GM06990 (cell line): ENCODE measurements at regions not wholly inside any gene's neighbourhood (a gene's known extent, or its start where the extent isn't known, plus 50 kb on each side); places are given as distances from the start of the nearest gene placed in this dataset.

ENCODE experiments used
- DNase-seq: peaks from one replicate; pipeline ENCODE4 v3.0.0-alpha.2; 2011; ENCODE audit not compliant: insufficient read length; ENCODE audit errors: extremely low read depth
- H3K27me3 ChIP-seq: replicated peaks from 2 replicates; pipeline ENCODE4 v1.6.0; 2011; ENCODE audit warnings: low read length; ENCODE audit not compliant: control insufficient read depth, insufficient read depth
- H3K36me3 ChIP-seq: 2 replicates; pipeline ENCODE4 v1.5.1; 2011; ENCODE audit warnings: low read length; ENCODE audit not compliant: control insufficient read depth, insufficient read depth
- H3K4me3 ChIP-seq: replicated peaks from 2 replicates; pipeline ENCODE4 v1.5.1; 2011; ENCODE audit warnings: low read depth, mild to moderate bottlenecking, control low read depth, low read length
- TF ChIP-seq, protein P1 (sequence below): IDR thresholded peaks from 2 replicates; pipeline ENCODE4 v1.5.1; 2011; ENCODE audit warnings: low read length, control low read depth, mild to moderate bottlenecking, inconsistent platforms; ENCODE audit not compliant: insufficient read depth, poor library complexity, severe bottlenecking

DNA sequence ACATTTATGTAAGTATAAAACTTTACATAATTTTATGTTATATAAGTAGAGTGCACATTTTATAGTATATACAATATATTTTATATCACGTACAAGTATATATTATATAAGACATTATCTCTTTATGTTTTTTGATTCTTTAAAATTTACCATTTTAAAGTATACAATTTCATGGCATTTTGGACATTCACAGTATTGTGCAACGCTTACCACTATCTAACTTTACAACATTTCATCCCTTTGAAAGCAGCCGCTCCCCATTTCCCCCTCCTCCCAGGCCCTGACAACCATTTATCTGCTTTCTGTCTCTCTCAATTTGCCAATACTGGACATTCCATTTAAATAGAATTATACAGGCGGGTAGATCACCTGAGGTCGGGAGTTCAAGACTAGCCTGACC lies 512.5 kb downstream of the TSN start:
- Histone ChIP-seq H3K27me3 (no peaks in the 10 kb centered on the region), H3K4me3 (no peak overlapping the region), H3K36me3 (no peaks in the 10 kb centered on the region)
- TF ChIP-seq, protein P1, sequence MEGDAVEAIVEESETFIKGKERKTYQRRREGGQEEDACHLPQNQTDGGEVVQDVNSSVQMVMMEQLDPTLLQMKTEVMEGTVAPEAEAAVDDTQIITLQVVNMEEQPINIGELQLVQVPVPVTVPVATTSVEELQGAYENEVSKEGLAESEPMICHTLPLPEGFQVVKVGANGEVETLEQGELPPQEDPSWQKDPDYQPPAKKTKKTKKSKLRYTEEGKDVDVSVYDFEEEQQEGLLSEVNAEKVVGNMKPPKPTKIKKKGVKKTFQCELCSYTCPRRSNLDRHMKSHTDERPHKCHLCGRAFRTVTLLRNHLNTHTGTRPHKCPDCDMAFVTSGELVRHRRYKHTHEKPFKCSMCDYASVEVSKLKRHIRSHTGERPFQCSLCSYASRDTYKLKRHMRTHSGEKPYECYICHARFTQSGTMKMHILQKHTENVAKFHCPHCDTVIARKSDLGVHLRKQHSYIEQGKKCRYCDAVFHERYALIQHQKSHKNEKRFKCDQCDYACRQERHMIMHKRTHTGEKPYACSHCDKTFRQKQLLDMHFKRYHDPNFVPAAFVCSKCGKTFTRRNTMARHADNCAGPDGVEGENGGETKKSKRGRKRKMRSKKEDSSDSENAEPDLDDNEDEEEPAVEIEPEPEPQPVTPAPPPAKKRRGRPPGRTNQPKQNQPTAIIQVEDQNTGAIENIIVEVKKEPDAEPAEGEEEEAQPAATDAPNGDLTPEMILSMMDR = no peak
- DNase-seq = no peak

DNA sequence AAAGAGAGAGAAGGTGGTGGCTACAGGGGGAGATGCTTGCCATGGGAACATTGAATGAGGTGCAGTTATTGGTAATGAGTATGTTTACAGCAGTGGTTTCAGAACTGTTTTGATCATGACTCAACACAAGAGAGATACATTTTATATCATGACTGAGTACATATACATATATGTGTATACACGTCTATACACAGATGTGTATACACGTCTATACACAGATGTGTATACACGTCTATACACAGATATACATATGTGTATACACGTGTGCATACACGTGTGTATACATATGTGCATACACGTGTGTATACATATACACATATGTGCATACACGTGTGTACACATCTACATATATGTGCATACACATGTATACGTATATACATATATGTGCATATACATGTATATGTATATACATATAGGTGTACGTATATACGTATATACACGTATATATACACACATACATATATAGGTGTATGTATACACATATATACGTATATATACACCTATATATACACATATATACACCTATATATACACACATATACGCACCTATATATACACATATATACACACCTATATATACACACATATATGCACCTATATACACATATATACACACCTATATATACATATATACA lies 518.5 kb downstream of the TSN start:
- no peaks in the 10 kb centered on the region for H3K27me3 ChIP-seq
- DNase-seq = no peak
- TF ChIP-seq, protein P1 = no peak

DNA sequence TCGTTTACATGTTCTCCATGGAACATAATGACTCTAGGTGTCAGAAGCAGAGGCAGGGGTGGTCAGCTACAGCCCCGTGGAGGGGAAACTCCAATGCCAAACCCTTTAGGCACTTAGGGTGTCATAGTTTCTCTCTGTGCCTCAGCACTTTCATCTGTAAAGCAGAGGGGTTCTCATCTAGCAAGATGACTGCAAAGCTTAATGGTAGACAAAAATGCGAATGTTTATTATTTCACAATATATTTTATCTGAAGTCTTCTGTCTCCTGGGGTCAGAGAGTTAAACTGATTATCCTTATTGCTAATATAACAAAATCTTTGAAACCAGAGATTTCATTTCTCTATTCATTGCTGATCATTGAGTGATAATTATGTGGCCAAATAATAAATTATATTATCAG lies 522.5 kb downstream of the TSN start:
- TF ChIP-seq, protein P1 = no peak
- Histone ChIP-seq H3K4me3 (no peak overlapping the region), H3K27me3 (no peaks in the 10 kb centered on the region), H3K36me3 (no peaks in the 10 kb centered on the region)
- DNase-seq = no peak

More for the DNA sequence above, 518.5 kb downstream of the TSN start:
- Histone ChIP-seq H3K4me3 (no peak overlapping the region), H3K36me3 (no peaks in the 10 kb centered on the region)

DNA sequence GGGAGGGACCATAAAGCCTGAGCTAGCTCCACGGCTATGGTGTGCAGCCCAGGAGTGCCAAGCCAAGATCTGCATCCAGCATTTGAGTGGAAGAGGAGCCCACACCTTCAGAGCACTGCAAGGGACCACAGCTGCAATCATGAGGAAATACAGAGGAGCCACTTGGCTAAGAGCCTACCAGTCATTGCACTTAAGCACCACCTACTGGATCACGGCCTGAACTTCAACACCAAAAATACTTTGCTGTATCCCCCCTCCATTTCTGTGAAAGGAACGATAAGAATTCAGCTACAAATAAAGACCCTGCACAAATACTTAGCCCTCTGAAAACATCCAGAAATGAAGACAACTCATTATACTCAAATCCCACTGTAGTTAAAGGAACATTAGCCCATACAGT lies 545.3 kb downstream of the TSN start:
- H3K27me3 ChIP-seq = no peaks in the 10 kb centered on the region
- no peak overlapping the region for H3K4me3 ChIP-seq
- no peaks in the 10 kb centered on the region for H3K36me3 ChIP-seq
- TF ChIP-seq, protein P1 = peak; percentile 41
- no peak for DNase-seq

DNA sequence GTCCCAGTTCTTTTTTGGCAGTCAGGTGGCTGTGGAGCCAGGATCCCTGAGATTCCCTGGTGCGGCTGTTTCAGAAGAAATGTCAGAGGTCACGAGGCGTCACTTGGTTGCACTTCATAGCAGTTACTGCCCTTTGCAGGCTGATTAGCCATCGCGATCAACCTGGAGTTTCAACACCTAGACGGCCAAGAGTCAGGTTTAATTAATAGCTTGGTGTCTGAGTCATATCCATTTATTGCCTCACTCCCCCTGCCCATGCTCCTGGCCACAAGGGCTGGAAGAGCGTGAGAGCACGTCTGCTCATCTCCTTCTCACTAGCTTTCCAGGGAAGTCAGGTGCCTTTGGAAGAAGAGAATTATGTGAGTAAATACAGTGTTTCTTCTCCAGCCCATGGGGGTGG lies 552.3 kb downstream of the TSN start:
- DNase-seq = no peak
- H3K4me3 ChIP-seq = no peak overlapping the region
- TF ChIP-seq, protein P1 = no peak
- H3K36me3 ChIP-seq = no peaks in the 10 kb centered on the region
- no peaks in the 10 kb centered on the region for H3K27me3 ChIP-seq

DNA sequence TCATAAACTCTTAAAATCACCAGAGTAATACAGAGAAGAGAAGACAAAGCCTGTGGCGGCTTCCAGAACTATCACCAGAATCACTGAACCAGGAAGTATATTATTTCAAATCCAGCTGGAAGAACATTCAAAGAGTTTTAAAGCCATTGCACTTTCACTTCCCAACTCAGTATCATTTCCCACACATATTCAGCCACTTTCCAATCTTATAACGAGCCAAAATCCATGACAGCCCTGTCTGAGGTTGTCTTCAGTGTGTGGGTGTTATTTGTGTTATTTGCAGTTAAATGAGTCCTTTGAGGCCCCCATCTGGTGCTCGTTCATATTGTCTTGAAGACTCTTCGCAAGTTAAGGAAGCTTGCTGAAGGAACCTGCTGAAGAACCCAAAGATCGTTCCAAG lies 559.9 kb downstream of the TSN start:
- Histone ChIP-seq H3K4me3 (no peak overlapping the region), H3K27me3 (no peaks in the 10 kb centered on the region), H3K36me3 (no peaks in the 10 kb centered on the region)
- no peak for DNase-seq
- TF ChIP-seq, protein P1 = peak; percentile 6
